Psoas muscle (tissue), 7 donors: ENCODE measurements at regions not wholly inside any gene's neighbourhood (a gene's known extent, or its start where the extent isn't known, plus 50 kb on each side); places are given as distances from the start of the nearest gene placed in this dataset.

Source experiments
- ATAC-seq, 4 donors: fragments of 200-7000 bp; cut with Tn5 transposase; one replicate each; pipeline ENCODE4 v1.9.1; 2020; ENCODE audit warnings: moderate library complexity in 3 of 4, mild to moderate bottlenecking in 2 of 4
- DNase-seq, 2 donors: peaks; one replicate each; pipeline ENCODE4 v3.0.0-alpha.2; 2020
- H3K27ac ChIP-seq: fragments of 200-600 bp; one replicate; pipeline ENCODE4 v1.8.0; 2022
- H3K27me3 ChIP-seq, 3 donors: fragments of 200-600 bp in 1 of 3; one replicate each; pipeline versions ENCODE4 v1.6.1 to v1.8.0; 2013 to 2022; ENCODE audit warnings: low read length in 2 of 3, mild to moderate bottlenecking in 2 of 3, moderate library complexity in 1 of 3; ENCODE audit not compliant: insufficient read depth in 3 of 3
- H3K36me3 ChIP-seq, 2 donors: fragments of 200-600 bp in 1 of 2; one replicate each; pipeline versions ENCODE4 v1.6.1 to v1.8.0; 2013 to 2022; ENCODE audit warnings: low read depth in 1 of 2, mild to moderate bottlenecking in 1 of 2, moderate library complexity in 1 of 2; ENCODE audit not compliant: insufficient read depth in 1 of 2
- H3K4me1 ChIP-seq: fragments of 200-600 bp; one replicate; pipeline ENCODE4 v1.8.0; 2022
- H3K4me3 ChIP-seq: fragments of 200-600 bp; one replicate; pipeline ENCODE4 v1.8.0; 2022; ENCODE audit warnings: mild to moderate bottlenecking
- H3K9me3 ChIP-seq: fragments of 200-600 bp; one replicate; pipeline ENCODE4 v1.8.0; 2022
- WGBS, 3 donors: extraction: QIAGEN DNeasy Blood & Tissue Kit; methylation state at CpG; one replicate each; pipeline versions ENCODE4 v1.1.6 to v1.1.7; 2013; 5-methylcytosine and 5-hydroxymethylcytosine counted together
- intact Hi-C, 2 donors: fragments of 100-400 bp; cut with DNase I; formaldehyde crosslinking; loops; one replicate each; pipeline versions ENCODE4 v1.11.0 to v1.14.2; 2022
- TF ChIP-seq, protein P1 (sequence below): fragments of 200-600 bp; IDR thresholded peaks from one replicate; pipeline ENCODE4 v1.8.0; 2022; ENCODE audit warnings: antibody characterized with exemption
- donor health status: healthy with polysubstance abuse.
- donor health status: DM: no; HTN: no; CAD: no; lungs with moderate emphysema.
- donor health status: Bipolar disorder and iron deficiency.
- donor health status: healthy.
- donor health status: DM: yes; HTN: yes; CAD: no.
- donor health status: DM: no; HTN: no; CAD: no.
- donor health status: DM: yes; HTN: yes; CAD: no.

DNA sequence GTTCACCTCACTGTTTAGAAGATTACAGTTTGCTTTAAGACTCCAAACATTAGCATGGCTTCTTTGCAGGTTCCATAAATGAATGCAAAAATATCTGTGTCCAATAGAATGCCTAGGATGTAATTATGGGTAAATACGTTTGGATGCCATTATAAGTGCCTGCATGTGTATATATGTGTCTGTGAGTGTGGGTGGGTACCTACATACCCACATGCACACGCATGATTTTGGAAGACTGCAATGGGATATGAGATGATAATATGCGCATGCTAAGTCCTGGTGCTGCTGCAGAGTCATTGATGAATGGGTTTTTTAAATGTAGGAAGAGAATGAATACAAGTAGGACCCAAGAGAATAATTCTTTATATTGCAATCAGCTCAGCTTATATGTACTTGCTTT, 406.4 kb downstream of the ZSWIM6 start:
- WGBS, 3 donors, result 92 to 98% (median 97%) methylated on average over 3 of the region's 3 CpGs
- H3K27ac ChIP-seq, result no peak overlapping the region
- H3K4me3 ChIP-seq, result no peak overlapping the region
- no peaks in the 10 kb centered on the region for H3K36me3 ChIP-seq
- no peak for DNase-seq
- TF ChIP-seq, protein P1, sequence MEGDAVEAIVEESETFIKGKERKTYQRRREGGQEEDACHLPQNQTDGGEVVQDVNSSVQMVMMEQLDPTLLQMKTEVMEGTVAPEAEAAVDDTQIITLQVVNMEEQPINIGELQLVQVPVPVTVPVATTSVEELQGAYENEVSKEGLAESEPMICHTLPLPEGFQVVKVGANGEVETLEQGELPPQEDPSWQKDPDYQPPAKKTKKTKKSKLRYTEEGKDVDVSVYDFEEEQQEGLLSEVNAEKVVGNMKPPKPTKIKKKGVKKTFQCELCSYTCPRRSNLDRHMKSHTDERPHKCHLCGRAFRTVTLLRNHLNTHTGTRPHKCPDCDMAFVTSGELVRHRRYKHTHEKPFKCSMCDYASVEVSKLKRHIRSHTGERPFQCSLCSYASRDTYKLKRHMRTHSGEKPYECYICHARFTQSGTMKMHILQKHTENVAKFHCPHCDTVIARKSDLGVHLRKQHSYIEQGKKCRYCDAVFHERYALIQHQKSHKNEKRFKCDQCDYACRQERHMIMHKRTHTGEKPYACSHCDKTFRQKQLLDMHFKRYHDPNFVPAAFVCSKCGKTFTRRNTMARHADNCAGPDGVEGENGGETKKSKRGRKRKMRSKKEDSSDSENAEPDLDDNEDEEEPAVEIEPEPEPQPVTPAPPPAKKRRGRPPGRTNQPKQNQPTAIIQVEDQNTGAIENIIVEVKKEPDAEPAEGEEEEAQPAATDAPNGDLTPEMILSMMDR, result no peak
- H3K9me3 ChIP-seq, result no peaks in the 10 kb centered on the region
- no peak for ATAC-seq
- intact Hi-C loops, result no loop called here
- H3K27me3 ChIP-seq, result no peaks in the 10 kb centered on the region
- no peaks in the 10 kb centered on the region for H3K4me1 ChIP-seq

- H3K4me1 ChIP-seq, result no peaks in the 10 kb centered on the region
- ATAC-seq (no peak), DNase-seq (no peak)
- no peaks in the 10 kb centered on the region for H3K27me3 ChIP-seq
- H3K27ac ChIP-seq, result no peak overlapping the region
- 80 to 81% (median 80%) methylated on average over 21 of the region's 21 CpGs for WGBS, 3 donors
- intact Hi-C loops, result no loop called here
- no peaks in the 10 kb centered on the region for H3K36me3 ChIP-seq
- H3K9me3 ChIP-seq, result no peaks in the 10 kb centered on the region
- TF ChIP-seq, protein P1, result no peak
- no peak overlapping the region for H3K4me3 ChIP-seq
These were observed 412.9 kb downstream of the ZSWIM6 start for GRCh38 chr5:61744690-61745619.

DNA sequence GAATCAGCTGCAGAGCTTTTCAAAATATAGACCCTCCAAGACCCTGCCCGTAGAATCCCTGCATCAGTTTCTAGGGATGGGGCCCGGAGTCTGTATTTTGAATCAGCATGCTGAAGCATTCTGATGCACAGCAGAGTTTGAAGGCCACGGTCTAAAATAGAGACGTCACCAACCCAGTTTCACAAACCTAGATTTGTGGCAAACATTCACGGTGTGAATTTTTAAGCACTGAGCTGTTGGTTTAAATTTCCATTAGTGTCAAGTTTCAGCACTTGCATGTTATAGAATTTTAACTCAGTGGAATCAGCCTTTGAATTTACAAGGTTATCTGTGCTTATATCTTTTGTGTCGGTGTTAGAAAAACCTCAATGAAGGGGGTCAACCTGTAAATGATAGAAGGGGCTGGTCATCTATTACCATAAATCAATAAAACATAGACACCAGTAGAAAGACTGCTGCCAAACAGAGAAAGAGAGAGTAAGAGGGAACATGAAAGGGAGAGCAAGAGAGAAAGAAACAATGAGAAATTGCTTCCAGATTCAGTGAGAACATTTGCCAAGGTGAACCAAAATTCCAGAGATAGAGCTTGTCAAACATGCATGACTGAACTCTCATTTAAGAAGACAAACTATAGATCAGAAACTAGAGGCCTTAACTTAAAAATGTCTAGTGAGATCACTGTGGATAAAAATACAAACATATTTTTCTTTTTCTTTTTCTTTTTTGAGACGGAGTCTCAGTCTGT, 414.9 kb downstream of the ZSWIM6 start:
- Histone ChIP-seq H3K4me3 (no peak overlapping the region), H3K9me3 (no peaks in the 10 kb centered on the region), H3K4me1 (no peaks in the 10 kb centered on the region), H3K27me3 (no peaks in the 10 kb centered on the region), H3K36me3 (no peaks in the 10 kb centered on the region), H3K27ac (no peak overlapping the region)
- ATAC-seq, result no peak
- intact Hi-C loops, result no loop called here
- DNase-seq, result no peak
- WGBS, 3 donors, result 42 to 63% (median 58%) methylated on average over 7 of the region's 7 CpGs
- TF ChIP-seq, protein P1, result no peak

DNA sequence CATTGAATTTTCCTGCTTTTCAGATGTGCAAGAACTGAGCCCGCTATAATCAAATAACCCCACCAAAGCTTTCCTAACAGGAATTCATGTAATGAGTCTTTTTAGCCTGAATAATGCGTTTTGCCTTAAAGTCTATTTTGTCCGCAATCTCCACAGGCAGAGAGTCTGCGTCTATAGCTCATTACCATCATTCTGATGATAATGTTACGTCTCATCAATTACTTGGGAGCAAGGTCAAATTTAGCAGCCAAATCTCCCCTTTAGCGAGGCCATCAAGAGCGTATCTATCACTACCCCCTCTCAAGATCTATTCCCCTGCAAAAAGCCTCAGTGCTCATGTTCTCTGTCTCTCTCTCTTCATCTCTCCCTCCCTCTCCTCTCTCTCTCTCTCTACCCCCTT, 416.1 kb downstream of the ZSWIM6 start:
- no peaks in the 10 kb centered on the region for H3K4me1 ChIP-seq
- no peak for DNase-seq
- ATAC-seq, result no peak
- no peak overlapping the region for H3K4me3 ChIP-seq
- H3K27ac ChIP-seq, result no peak overlapping the region
- TF ChIP-seq, protein P1, result no peak
- H3K9me3 ChIP-seq, result no peaks in the 10 kb centered on the region
- H3K27me3 ChIP-seq, result no peaks in the 10 kb centered on the region
- WGBS, 3 donors, result 93 to 98% (median 94%) methylated on average over 7 of the region's 7 CpGs
- no peaks in the 10 kb centered on the region for H3K36me3 ChIP-seq
- intact Hi-C loops, result no loop called here
